HCT116 (cell line): ENCODE measurements at regions not wholly inside any gene's neighbourhood (a gene's known extent, or its start where the extent isn't known, plus 50 kb on each side); places are given as distances from the start of the nearest gene placed in this dataset.

Experiments used
- ATAC-seq: fragments of 200-7000 bp; cut with Tn5 transposase; 2 replicates; pipeline ENCODE4 v1.9.1; 2020; ENCODE audit warnings: mild to moderate bottlenecking, moderate library complexity
- BruUV-seq: library from RNA; stranded (reverse); fragments of 400-500 nt; replicated peaks from 2 replicates; lab custom pipeline; 2021; lab: Mats Ljungman, UMichigan
- CTCF ChIA-PET: fragments of 300-600 bp; sonication (Branson Sonifier 250); formaldehyde crosslinking; loops from one replicate; lab custom pipeline; 2021; ENCODE audit warnings: antibody characterized with exemption; lab: Charles Lee
- POLR2A ChIA-PET: fragments of 300-600, 350-600 bp; sonication (Branson Sonifier 250); formaldehyde crosslinking; loops from one replicate; lab custom pipeline; 2021; ENCODE audit warnings: antibody characterized with exemption; lab: Charles Lee
- RAD21 ChIA-PET, 2 experiments: fragments of 300-600 bp; sonication (Branson Sonifier 250); formaldehyde crosslinking; loops; one replicate each; lab custom pipeline; 2023; ENCODE audit warnings: low total read pairs in 2 of 2; ENCODE audit not compliant: uncharacterized antibody in 2 of 2, unreplicated experiment in 2 of 2, low non-redundant PET in 1 of 2; lab: Charles Lee
- DNase-seq: peaks from one replicate; pipeline ENCODE4 v3.0.0-alpha.2; 2010; ENCODE audit warnings: low read depth, low spot score
- H2AFZ ChIP-seq: fragments of 200-600 bp; shearing (Covaris generic), sonication (generic); 2 replicates; pipeline ENCODE4 v1.6.1; 2017; ENCODE audit warnings: low read depth, mixed run types, mixed read lengths, antibody characterized with exemption, low read length; ENCODE audit not compliant: poor library complexity, severe bottlenecking
- H3K27ac ChIP-seq: 2 replicates; pipeline ENCODE4 v1.5.1; 2012; ENCODE audit warnings: low read depth, low read length
- H3K27me3 ChIP-seq: fragments of 200-600 bp; sonication (generic); 2 replicates; pipeline ENCODE4 v1.6.1; 2016; ENCODE audit warnings: mixed run types, low read length, mixed read lengths; ENCODE audit not compliant: insufficient read depth
- H3K36me3 ChIP-seq, 2 experiments: fragments of 200-500 bp in 1 of 2; fragments of 200-600 bp in 1 of 2; sonication (Bioruptor generic) in 1 of 2; sonication (generic) in 1 of 2; 2 replicates each; pipeline versions ENCODE4 v1.5.1 to v1.6.1; 2014 to 2016; ENCODE audit warnings: low read length in 2 of 2, inconsistent platforms in 1 of 2, mixed read lengths in 1 of 2, mixed run types in 1 of 2; ENCODE audit not compliant: insufficient read depth in 2 of 2, control insufficient read depth in 1 of 2
- H3K4me1 ChIP-seq, 2 experiments: fragments of 200-600 bp in 1 of 2; sonication (generic) in 1 of 2; 2 replicates each; pipeline versions ENCODE4 v1.5.1 to v1.6.1; 2012 to 2017; ENCODE audit warnings: low read length in 2 of 2, inconsistent platforms in 1 of 2, mild to moderate bottlenecking in 1 of 2, mixed read lengths in 1 of 2, mixed run types in 1 of 2, moderate library complexity in 1 of 2; ENCODE audit not compliant: insufficient read depth in 2 of 2, control insufficient read depth in 1 of 2
- H3K4me2 ChIP-seq: fragments of 200-600 bp; sonication (generic); 2 replicates; pipeline ENCODE4 v1.6.1; 2017; ENCODE audit warnings: mixed run types, low read length, mixed read lengths
- H3K4me3 ChIP-seq, 2 experiments: fragments of 200-600 bp in 1 of 2; sonication (generic) in 1 of 2; replicated peaks in 1 of 2; 2 replicates each; pipeline ENCODE4 v1.5.1; 2011 to 2016; ENCODE audit warnings: low read length in 2 of 2, control low read depth in 1 of 2, low read depth in 1 of 2, mild to moderate bottlenecking in 1 of 2, mixed read lengths in 1 of 2, mixed run types in 1 of 2
- H3K79me2 ChIP-seq: fragments of 200-600 bp; sonication (generic); 2 replicates; pipeline ENCODE4 v1.6.1; 2017; ENCODE audit warnings: mild to moderate bottlenecking, mixed run types, low read length, moderate library complexity, mixed read lengths; ENCODE audit not compliant: insufficient read depth
- H3K9ac ChIP-seq: fragments of 200-600 bp; sonication (generic); 2 replicates; pipeline ENCODE4 v1.6.1; 2016; ENCODE audit warnings: low read length, mixed read lengths
- H3K9me2 ChIP-seq: fragments of 200-600 bp; sonication (generic), shearing (Covaris generic); 2 replicates; pipeline ENCODE4 v1.6.1; 2017; ENCODE audit warnings: mixed run types, mild to moderate bottlenecking, moderate library complexity; ENCODE audit not compliant: insufficient read depth
- H3K9me3 ChIP-seq, 2 experiments: fragments of 200-500 bp in 1 of 2; fragments of 200-600 bp in 1 of 2; sonication (Bioruptor generic) in 1 of 2; sonication (generic) in 1 of 2; 2 replicates each; pipeline ENCODE4 v1.6.1; 2014 to 2017; ENCODE audit warnings: low read length in 2 of 2, mixed read lengths in 2 of 2, inconsistent platforms in 1 of 2, low read depth in 1 of 2, mild to moderate bottlenecking in 1 of 2, mixed run types in 1 of 2, moderate library complexity in 1 of 2; ENCODE audit not compliant: control insufficient read depth in 1 of 2, insufficient read depth in 1 of 2
- H4K20me1 ChIP-seq: fragments of 200-600 bp; sonication (generic), shearing (Covaris generic); 2 replicates; pipeline ENCODE4 v1.6.1; 2017; ENCODE audit warnings: mixed run types, mild to moderate bottlenecking, moderate library complexity; ENCODE audit not compliant: insufficient read depth
- ATF3 ChIP-seq: IDR thresholded peaks from 2 replicates; pipeline ENCODE4 v1.6.1; 2012
- CEBPB ChIP-seq: IDR thresholded peaks from 2 replicates; pipeline ENCODE4 v1.6.1; 2012; ENCODE audit warnings: low read depth
- CTCF ChIP-seq, 3 experiments: fragments of 200-600 bp in 1 of 3; sonication (generic) in 1 of 3; IDR thresholded peaks in 2 of 3; conservative IDR thresholded peaks in 1 of 3; 2 replicates each; pipeline ENCODE4 v1.5.1; 2012 to 2017; ENCODE audit warnings: low read depth in 2 of 3, low read length in 2 of 3, antibody characterized with exemption in 1 of 3, borderline replicate concordance in 1 of 3, control low read depth in 1 of 3, mild to moderate bottlenecking in 1 of 3, mixed read lengths in 1 of 3, mixed run types in 1 of 3, moderate library complexity in 1 of 3; ENCODE audit not compliant: insufficient read depth in 1 of 3
- EGR1 ChIP-seq: IDR thresholded peaks from 2 replicates; pipeline ENCODE4 v1.6.1; 2012; ENCODE audit warnings: low read depth
- EZH2phosphoT487 ChIP-seq: fragments of 200-600 bp; IDR thresholded peaks from 2 replicates; pipeline ENCODE4 v1.6.1; 2018; ENCODE audit warnings: antibody characterized with exemption, borderline replicate concordance
- FOSL1 ChIP-seq: IDR thresholded peaks from 2 replicates; pipeline ENCODE4 v1.6.1; 2012; ENCODE audit warnings: low read depth
- JUND ChIP-seq: IDR thresholded peaks from 2 replicates; pipeline ENCODE4 v1.6.1; 2012
- POLR2A ChIP-seq: IDR thresholded peaks from 2 replicates; pipeline ENCODE4 v1.7.0; 2011; ENCODE audit warnings: borderline replicate concordance; ENCODE audit not compliant: insufficient read depth, insufficient read length; ENCODE audit errors: extremely low read depth
- POLR2AphosphoS5 ChIP-seq: IDR thresholded peaks from 2 replicates; pipeline ENCODE4 v1.6.1; 2011; ENCODE audit warnings: mild to moderate bottlenecking, low read depth, low read length, moderate library complexity
- RAD21 ChIP-seq: IDR thresholded peaks from 2 replicates; pipeline ENCODE4 v1.6.1; 2012; ENCODE audit warnings: low read depth, mild to moderate bottlenecking
- REST ChIP-seq: IDR thresholded peaks from 2 replicates; pipeline ENCODE4 v1.6.1; 2012; ENCODE audit warnings: low read depth
- SIN3A ChIP-seq: IDR thresholded peaks from 2 replicates; pipeline ENCODE4 v1.6.1; 2012; ENCODE audit warnings: low read depth
- TCF7L2 ChIP-seq: IDR thresholded peaks from 2 replicates; pipeline ENCODE4 v1.7.0; 2011; ENCODE audit warnings: borderline replicate concordance, inconsistent platforms; ENCODE audit not compliant: insufficient read depth, insufficient read length; ENCODE audit errors: extremely low read depth
- YY1 ChIP-seq: IDR thresholded peaks from 2 replicates; pipeline ENCODE4 v1.6.1; 2011; ENCODE audit warnings: low read length, low read depth, moderate library complexity, mild to moderate bottlenecking; ENCODE audit not compliant: insufficient replicate concordance; ENCODE audit errors: extremely low read depth
- ZFX ChIP-seq: fragments of 450-650 bp; IDR thresholded peaks from 2 replicates; pipeline ENCODE4 v1.6.1; 2017
- intact Hi-C: fragments of 100-400 bp; cut with micrococcal nuclease; formaldehyde crosslinking; loops from 2 replicates; pipeline ENCODE4 v1.10.0; 2022
- TF ChIP-seq, protein P1 (sequence below): IDR thresholded peaks from 2 replicates; pipeline ENCODE4 v1.6.1; 2012

GRCh38 chr11:23429569-23429968, 569.3 kb upstream of the CCDC179 start:
- no peaks in the 10 kb centered on the region for H3K36me3 ChIP-seq
- no peaks in the 10 kb centered on the region for H3K79me2 ChIP-seq
- no peak overlapping the region for H2AFZ ChIP-seq
- H4K20me1 ChIP-seq, result no peaks in the 10 kb centered on the region
- H3K4me3 ChIP-seq, result no peak overlapping the region
- H3K9ac ChIP-seq, result no peak overlapping the region
- ChIA-PET CTCF (no interaction called here), RAD21 (no interaction called here), POLR2A (no interaction called here)
- H3K27ac ChIP-seq, result no peak overlapping the region
- intact Hi-C loops, result no loop called here
- TF ChIP-seq POLR2A (no peak), ZFX (no peak), FOSL1 (no peak), SIN3A (no peak), REST (no peak), CTCF (IDR thresholded peaks at IDR 0.05 in 2 of 3, conservative IDR thresholded peaks at IDR 0.05 in 1 of 3; ENCODE audit: borderline replicate concordance in 1 of 3, insufficient read depth in 1 of 3, low read depth in 2 of 3, low read length in 2 of 3) (no peak), POLR2AphosphoS5 (no peak), YY1 (no peak), JUND (no peak), EGR1 (no peak), ATF3 (no peak), TCF7L2 (no peak), CEBPB (no peak), EZH2phosphoT487 (no peak), RAD21 (no peak)
- TF ChIP-seq, protein P1, sequence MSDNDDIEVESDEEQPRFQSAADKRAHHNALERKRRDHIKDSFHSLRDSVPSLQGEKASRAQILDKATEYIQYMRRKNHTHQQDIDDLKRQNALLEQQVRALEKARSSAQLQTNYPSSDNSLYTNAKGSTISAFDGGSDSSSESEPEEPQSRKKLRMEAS, result no peak
- no peak overlapping the region for H3K4me2 ChIP-seq
- no TSS peak for BruUV-seq
- ATAC-seq (no peak), DNase-seq (no peak)
- no peaks in the 10 kb centered on the region for H3K9me2 ChIP-seq
- no peaks in the 10 kb centered on the region for H3K27me3 ChIP-seq
- H3K4me1 ChIP-seq, result no peaks in the 10 kb centered on the region
- peaks cover 0 to 3% of the 10 kb centered on the region in 2 experiments; a peak in 1 of 4 replicates for H3K9me3 ChIP-seq
